KMS-11 (cell line): ENCODE measurements at regions not wholly inside any gene's neighbourhood (a gene's known extent, or its start where the extent isn't known, plus 50 kb on each side); places are given as distances from the start of the nearest gene placed in this dataset.

Experiments used
- H2AFZ ChIP-seq: fragments of 200-600 bp; sonication (generic); 2 replicates; pipeline ENCODE4 v1.6.1; 2016; ENCODE audit warnings: antibody characterized with exemption, mixed run types, low read depth
- H3K27ac ChIP-seq: fragments of 200-600 bp; sonication (generic); 2 replicates; pipeline ENCODE4 v1.6.1; 2016; ENCODE audit warnings: mild to moderate bottlenecking, mixed run types
- H3K27me3 ChIP-seq: fragments of 200-600 bp; sonication (generic); 2 replicates; pipeline ENCODE4 v1.6.1; 2017; ENCODE audit warnings: mild to moderate bottlenecking, low read depth, mixed run types, moderate library complexity; ENCODE audit not compliant: insufficient read depth
- H3K36me3 ChIP-seq: fragments of 200-600 bp; sonication (generic); 2 replicates; pipeline ENCODE4 v1.6.1; 2017; ENCODE audit warnings: mild to moderate bottlenecking, mixed run types; ENCODE audit not compliant: insufficient read depth
- H3K4me1 ChIP-seq: fragments of 200-600 bp; sonication (generic); 2 replicates; pipeline ENCODE4 v1.6.1; 2016; ENCODE audit warnings: mild to moderate bottlenecking, low read depth, mixed run types; ENCODE audit not compliant: poor library complexity, severe bottlenecking
- H3K4me2 ChIP-seq: fragments of 200-600 bp; sonication (generic); 2 replicates; pipeline ENCODE4 v1.7.0; 2016; ENCODE audit warnings: mild to moderate bottlenecking, mixed run types
- H3K4me3 ChIP-seq: fragments of 200-600 bp; sonication (generic); IDR thresholded peaks from 2 replicates; pipeline ENCODE4 v1.6.1; 2017; ENCODE audit warnings: low read depth, low read length, mixed read lengths; ENCODE audit not compliant: insufficient read depth
- H3K79me2 ChIP-seq: fragments of 200-600 bp; sonication (generic); 2 replicates; pipeline ENCODE4 v1.6.1; 2016; ENCODE audit warnings: low read depth, mixed run types; ENCODE audit not compliant: insufficient read depth
- H3K9ac ChIP-seq: fragments of 200-600 bp; sonication (generic); 2 replicates; pipeline ENCODE4 v1.6.1; 2016; ENCODE audit warnings: mild to moderate bottlenecking, mixed run types
- H4K20me1 ChIP-seq: fragments of 200-600 bp; sonication (generic); 2 replicates; pipeline ENCODE4 v1.6.1; 2016; ENCODE audit warnings: mild to moderate bottlenecking, mixed run types; ENCODE audit not compliant: insufficient read depth
- TF ChIP-seq, protein P1 (sequence below): fragments of 200-600 bp; sonication (generic); conservative IDR thresholded peaks from 2 replicates; pipeline ENCODE4 v1.6.1; 2017; ENCODE audit warnings: low read depth, mild to moderate bottlenecking, antibody characterized with exemption, low read length, moderate library complexity, mixed read lengths

DNA sequence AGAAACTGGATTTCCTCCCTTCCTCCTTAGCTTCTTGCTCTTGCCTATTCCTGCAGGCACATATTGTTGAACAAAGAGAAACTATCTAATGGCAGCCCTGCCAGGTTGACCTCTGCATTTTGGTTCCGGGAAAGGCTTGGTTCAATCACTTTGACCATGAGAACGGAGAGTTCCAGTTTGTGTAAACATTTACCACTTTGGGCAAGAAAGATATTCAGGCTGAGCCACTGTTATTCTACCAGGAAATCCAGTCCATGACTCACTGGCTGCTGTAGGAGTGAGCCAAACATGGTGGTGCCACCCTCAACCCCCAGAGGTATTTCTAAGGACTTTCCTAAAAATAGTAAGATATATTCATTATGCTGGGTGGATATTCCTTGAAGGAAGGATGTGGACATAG, 242.2 kb upstream of the OR4E1 start:
- Histone ChIP-seq H3K79me2 (no peaks in the 10 kb centered on the region), H3K9ac (no peak overlapping the region), H3K27ac (no peak overlapping the region), H2AFZ (no peak overlapping the region), H4K20me1 (no peaks in the 10 kb centered on the region), H3K4me2 (no peak overlapping the region), H3K36me3 (no peaks in the 10 kb centered on the region), H3K27me3 (no peaks in the 10 kb centered on the region), H3K4me1 (no peaks in the 10 kb centered on the region), H3K4me3 (no peak overlapping the region)
- TF ChIP-seq, protein P1, sequence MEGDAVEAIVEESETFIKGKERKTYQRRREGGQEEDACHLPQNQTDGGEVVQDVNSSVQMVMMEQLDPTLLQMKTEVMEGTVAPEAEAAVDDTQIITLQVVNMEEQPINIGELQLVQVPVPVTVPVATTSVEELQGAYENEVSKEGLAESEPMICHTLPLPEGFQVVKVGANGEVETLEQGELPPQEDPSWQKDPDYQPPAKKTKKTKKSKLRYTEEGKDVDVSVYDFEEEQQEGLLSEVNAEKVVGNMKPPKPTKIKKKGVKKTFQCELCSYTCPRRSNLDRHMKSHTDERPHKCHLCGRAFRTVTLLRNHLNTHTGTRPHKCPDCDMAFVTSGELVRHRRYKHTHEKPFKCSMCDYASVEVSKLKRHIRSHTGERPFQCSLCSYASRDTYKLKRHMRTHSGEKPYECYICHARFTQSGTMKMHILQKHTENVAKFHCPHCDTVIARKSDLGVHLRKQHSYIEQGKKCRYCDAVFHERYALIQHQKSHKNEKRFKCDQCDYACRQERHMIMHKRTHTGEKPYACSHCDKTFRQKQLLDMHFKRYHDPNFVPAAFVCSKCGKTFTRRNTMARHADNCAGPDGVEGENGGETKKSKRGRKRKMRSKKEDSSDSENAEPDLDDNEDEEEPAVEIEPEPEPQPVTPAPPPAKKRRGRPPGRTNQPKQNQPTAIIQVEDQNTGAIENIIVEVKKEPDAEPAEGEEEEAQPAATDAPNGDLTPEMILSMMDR, result no peak

DNA sequence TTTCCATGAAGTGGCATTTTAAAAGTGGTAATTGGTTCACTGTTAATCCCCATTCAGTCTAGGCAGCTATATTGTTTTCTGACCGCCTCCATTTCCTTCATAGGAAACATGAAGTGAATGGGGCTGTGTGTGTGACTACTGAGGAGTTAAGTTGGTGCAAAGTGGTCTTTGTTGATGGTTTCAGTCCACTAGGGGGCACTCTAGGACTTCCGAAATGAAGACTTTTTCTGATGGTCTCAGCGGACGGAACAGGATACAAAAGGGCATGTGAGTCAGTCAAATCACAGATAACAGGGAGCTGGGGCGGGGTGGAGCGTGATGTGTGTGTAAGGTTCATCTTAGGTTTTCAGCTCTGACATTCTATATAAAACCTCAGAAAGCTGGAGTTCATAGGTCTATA, 240.1 kb upstream of the OR4E1 start:
- Histone ChIP-seq H3K4me2 (no peak overlapping the region), H3K27ac (no peak overlapping the region), H2AFZ (no peak overlapping the region), H3K9ac (no peak overlapping the region), H3K4me1 (no peaks in the 10 kb centered on the region), H3K27me3 (no peaks in the 10 kb centered on the region), H4K20me1 (no peaks in the 10 kb centered on the region), H3K4me3 (no peak overlapping the region), H3K79me2 (no peaks in the 10 kb centered on the region), H3K36me3 (no peaks in the 10 kb centered on the region)
- TF ChIP-seq, protein P1, result peak; percentile 74

DNA sequence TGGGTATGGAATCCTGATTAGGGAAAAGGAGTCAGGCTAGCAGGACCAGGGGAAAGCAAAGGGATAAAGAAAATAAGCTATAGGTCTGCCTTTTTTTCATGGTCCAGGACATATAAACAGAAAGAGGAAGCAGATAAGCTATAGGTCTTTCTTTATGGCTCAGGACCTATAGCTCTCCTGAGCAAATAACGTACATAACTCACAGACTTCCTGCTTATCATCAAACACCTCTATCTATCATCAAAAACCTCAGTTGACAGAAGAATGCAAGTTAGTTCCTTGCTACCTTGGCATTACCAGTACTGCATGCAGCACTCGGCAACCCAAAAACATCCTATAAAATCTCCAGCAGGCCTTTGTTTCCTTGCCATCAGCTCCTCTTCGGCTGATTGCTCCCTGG, 238.7 kb upstream of the OR4E1 start:
- no peaks in the 10 kb centered on the region for H4K20me1 ChIP-seq
- H3K4me2 ChIP-seq, result no peak overlapping the region
- H3K36me3 ChIP-seq, result no peaks in the 10 kb centered on the region
- H3K4me3 ChIP-seq, result no peak overlapping the region
- no peaks in the 10 kb centered on the region for H3K79me2 ChIP-seq
- no peaks in the 10 kb centered on the region for H3K4me1 ChIP-seq
- no peak overlapping the region for H2AFZ ChIP-seq
- H3K27me3 ChIP-seq, result no peaks in the 10 kb centered on the region
- no peak overlapping the region for H3K27ac ChIP-seq
- no peak overlapping the region for H3K9ac ChIP-seq
- TF ChIP-seq, protein P1, result no peak

DNA sequence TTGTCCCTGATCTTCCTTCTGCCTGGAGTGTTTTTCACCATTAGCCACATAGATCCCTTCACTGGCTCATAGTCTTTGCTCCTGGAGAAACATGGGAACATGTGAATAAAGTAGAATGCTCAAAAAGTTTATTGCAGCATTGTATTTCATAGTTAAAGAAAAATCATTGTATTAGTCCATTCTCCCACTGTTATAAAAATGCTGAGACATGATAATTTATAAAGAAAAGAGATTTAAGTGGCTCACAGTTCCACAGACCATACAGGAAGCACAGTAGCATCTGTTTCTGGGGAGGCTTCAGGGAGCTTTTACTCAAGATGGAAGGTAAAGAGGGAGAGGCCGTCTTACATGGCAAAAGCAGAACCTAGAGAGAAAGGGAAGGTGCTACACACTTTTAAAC, 238.3 kb upstream of the OR4E1 start:
- H3K27me3 ChIP-seq, result no peaks in the 10 kb centered on the region

More for the DNA sequence above, 238.3 kb upstream of the OR4E1 start:
- Histone ChIP-seq H3K36me3 (no peaks in the 10 kb centered on the region), H3K4me3 (no peak overlapping the region), H4K20me1 (no peaks in the 10 kb centered on the region), H3K79me2 (no peaks in the 10 kb centered on the region), H3K4me2 (no peak overlapping the region), H2AFZ (no peak overlapping the region), H3K9ac (no peak overlapping the region), H3K27ac (no peak overlapping the region), H3K4me1 (no peaks in the 10 kb centered on the region)
- TF ChIP-seq, protein P1, result no peak
